IPS-11a (cell line): ENCODE measurements at regions not wholly inside any gene's neighbourhood (a gene's known extent, or its start where the extent isn't known, plus 50 kb on each side); places are given as distances from the start of the nearest gene placed in this dataset.
"Not testable (repeated sequence)": the region's sequence is repeated elsewhere in the genome, so short reads cannot be mapped to it uniquely, and the experiment has no call there.

ENCODE experiments used
- H3K4me3 ChIP-seq: one replicate; pipeline ENCODE4 v1.5.1; 2013; ENCODE audit warnings: low read depth, low read length, control low read depth

DNA sequence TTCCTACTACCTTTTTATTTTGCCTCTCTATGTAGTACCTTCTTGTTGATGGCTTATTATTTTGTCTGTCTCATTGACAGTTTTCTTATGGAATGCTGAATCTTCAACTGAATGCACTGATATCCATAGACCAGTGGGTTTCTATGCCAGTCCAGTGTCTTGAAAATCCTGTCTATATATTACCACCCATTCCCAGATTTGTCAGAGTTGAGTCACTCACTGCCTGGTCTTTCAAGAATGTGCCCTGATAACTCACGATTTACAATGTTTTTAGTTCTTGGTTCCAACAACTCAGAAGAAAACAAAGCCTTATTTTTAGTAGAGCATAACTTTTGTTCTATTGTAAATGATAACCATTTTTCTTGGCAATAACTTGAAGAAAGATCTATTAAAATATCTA lies 606.0 kb upstream of the PITX2 start:
- no peak overlapping the region for H3K4me3 ChIP-seq

DNA sequence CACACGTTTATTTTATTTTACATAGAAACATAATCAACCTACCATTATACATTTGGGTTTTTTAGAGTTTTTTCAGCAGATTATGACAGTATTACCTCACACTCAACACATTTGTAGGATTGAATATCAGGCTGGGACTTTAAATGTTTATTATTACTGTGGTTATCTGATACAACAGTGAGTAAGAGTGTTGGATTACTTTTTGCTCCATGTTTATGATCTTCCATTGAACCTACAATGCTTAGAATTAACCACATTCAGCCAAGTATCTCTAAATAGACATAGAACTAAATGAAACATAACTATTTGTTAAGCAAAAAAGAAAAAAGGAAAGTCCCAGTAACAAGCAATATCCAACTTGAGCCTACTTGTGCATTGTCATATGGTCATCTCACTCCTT lies 607.4 kb upstream of the PITX2 start:
- no peak overlapping the region for H3K4me3 ChIP-seq

DNA sequence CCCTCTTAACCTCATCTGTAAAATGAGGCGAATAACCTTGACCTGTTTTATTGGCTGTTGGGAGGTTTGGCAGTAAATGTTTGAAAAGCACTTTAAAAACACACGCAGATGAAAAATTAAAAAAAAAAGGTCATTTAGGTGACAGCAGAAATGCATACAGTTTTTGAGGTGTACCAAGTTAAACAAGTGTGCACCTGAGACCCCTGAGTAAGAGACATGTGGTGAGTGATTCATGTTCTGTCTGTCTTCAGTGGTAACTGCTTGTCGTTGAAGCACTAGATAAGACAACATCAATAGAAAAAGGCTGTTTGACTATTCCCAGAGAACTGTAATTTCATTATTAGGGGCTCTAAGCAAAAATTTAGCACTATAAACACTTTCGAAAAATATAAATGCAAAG lies 608.4 kb upstream of the PITX2 start:
- no peak overlapping the region for H3K4me3 ChIP-seq

DNA sequence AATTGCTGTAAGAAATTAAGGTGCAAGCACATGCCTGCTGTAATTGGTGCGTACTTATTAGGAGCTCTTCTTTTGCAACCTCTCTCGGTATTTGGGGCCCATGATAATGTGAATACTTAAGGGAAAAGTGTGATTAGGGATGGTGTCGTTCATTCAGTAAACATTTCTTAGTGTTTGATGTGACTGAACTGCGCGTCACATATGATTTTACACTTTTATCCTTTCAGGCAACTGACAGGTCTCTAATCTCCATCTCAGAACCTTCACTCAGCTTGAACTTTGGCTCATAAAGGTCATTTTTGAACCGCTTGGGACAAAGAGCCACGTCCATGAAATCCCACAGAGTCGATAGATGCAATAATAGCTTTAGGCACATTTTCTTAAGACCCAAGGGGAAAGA lies 612.1 kb upstream of the PITX2 start:
- H3K4me3 ChIP-seq: no peak overlapping the region

DNA sequence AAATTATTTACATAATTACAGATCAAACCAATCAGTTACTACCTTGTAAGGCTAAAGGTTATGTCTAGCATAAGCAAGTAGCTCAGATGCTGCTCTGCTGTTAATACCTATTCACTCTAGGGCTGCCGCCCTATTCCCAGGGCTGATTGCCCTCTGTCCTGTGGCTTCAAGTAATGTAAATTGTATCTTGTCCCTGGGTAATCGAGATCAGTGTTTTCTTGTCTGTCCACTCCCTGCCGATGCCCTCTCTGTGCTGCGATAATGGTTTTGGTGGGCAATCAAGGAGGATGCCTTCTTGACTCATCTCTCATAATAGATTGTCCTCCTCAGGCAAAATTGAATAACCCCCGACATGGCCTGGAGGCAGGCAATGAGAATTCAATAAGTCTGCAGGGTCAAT lies 641.0 kb upstream of the PITX2 start:
- no peak overlapping the region for H3K4me3 ChIP-seq

DNA sequence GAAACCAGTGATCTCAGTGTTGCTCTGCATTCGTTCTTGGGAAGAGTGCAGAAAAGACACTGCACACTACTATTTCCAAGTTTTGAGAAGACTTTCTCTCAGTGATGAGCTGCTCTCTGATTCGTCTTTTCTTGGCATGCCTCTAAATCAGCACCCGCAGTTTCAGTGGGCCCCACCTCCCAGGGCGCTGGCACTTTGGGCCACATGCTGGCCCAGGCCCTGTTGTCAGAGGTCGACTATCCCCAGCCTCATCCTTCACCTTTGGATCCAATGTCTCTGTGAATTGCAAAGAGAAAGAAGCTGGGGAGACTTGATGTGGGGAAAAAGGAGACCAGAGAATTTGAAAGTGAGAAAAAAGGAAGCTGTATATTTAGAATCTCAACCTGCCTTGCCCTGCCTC lies 644.1 kb upstream of the PITX2 start:
- no peak overlapping the region for H3K4me3 ChIP-seq

DNA sequence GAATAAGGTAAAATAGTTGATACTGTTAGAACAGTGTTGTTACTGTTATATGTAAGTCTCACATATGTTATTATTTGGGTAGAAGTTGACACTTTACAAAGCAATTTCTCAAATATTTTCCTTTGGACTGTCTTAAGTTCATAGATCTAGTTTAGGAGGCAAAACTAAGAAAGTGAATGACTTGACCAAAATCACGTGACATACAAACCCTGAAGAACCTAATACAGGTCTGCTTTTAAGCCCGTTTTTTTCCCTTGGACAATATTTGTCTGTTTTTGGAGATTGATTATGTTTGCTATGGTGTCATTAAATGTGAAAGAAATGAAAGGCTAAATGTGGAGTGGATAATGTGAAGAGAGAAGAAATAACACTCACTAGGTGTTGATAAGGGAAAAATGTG lies 644.9 kb upstream of the PITX2 start:
- H3K4me3 ChIP-seq: no peak overlapping the region

DNA sequence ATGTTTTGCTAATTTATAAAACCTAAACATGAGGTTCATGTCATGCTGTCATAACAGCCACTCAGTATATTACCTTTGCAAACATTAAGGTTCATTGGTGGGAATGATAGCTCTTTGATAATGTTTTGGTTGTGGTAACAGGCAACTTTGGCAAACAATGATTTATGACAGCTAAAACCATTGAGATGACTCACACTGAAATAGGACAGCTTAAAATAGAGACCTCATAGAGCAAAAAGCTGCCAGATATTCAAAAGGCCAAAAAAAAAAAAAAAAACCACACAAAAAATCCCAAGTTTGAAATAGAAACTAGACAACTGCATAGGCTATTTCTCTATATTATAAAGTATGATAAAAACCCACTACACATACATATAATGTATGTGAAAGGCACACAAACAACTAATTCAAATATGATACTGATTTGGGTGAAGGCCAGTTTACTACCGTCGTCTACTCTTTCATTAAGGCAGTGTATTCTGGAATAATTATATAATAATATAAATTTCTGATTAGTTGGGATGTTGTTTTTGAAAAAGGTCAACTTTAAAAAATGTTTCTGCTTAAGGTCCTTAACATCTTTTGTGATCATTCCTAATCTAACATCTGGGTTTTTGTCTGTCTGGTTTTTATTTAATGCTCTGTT lies 646.0 kb upstream of the PITX2 start:
- no peak overlapping the region for H3K4me3 ChIP-seq

DNA sequence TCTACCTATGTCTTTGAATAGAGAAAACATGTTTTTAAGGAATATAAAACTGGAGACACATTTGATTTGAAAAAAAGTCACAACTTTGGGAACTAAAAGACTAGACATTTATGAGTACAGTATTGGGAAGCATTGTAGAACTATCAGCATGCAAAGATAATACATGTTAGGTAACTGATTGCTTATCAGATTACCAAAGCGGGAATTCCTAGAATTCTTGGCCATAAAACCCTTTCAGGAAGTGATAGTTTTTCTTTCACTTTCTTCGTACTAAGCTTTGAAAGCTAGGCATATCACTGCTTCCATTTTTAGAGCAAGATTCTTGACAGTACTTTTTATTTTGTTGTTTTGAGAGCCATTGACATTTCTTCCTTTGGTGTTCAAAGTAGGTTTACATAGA lies 646.6 kb upstream of the PITX2 start:
- no peak overlapping the region for H3K4me3 ChIP-seq

DNA sequence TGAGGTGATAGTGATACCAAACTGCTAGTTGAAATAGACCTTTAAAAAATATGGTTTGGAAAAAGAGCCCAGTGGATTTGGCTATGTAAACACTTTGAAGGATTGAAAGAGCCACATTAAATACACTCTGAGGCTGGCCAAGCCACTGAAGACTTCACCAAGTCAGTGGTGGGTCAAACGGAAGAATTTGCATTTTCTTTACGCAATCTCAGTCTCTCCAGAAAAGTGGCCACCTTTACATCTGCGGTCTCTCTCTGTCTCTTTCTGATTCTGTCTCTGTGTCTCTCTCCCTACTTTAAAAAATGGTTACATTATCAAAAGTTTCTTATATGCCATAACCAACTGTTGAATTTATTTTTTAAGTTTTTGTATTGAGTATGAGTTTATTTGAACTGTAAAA lies 651.2 kb upstream of the PITX2 start:
- no peak overlapping the region for H3K4me3 ChIP-seq

DNA sequence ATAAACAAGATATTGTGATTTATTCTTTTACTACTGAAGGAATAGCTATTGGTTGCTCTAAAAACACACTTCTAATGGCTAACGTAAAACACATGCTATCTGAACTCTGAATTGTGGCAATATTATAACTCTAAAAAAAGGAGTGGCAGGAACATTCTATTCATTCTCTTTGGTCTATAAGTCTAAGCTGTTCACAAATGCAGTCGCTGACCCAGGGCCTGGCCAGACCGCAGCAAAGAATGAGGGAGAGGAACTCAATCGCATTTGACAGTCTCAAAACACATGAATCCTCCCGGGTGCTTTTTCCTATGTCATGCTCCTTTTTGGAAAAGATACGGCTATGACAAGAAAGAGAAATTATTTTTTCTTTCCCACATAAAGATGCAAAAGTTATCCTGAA lies 651.6 kb upstream of the PITX2 start:
- H3K4me3 ChIP-seq: no peak overlapping the region

DNA sequence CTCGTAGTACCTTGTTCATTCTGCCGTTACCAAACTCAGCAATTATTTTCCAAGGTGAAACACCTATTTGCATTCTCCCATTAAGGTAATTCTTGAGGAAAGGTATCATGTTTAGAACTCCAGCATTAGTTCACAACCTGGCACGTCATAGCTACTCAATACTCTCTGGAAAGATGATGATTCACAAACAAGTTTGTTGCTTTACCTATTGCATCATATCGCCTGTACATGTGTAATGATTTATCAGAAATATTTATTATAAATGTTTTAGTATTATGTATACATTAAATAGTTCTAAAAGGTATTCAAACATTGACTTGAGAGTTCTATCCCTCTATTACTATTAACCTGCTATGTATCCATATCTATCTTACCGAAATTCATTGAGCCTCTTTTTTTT lies 658.3 kb upstream of the PITX2 start:
- H3K4me3 ChIP-seq: no peak overlapping the region

DNA sequence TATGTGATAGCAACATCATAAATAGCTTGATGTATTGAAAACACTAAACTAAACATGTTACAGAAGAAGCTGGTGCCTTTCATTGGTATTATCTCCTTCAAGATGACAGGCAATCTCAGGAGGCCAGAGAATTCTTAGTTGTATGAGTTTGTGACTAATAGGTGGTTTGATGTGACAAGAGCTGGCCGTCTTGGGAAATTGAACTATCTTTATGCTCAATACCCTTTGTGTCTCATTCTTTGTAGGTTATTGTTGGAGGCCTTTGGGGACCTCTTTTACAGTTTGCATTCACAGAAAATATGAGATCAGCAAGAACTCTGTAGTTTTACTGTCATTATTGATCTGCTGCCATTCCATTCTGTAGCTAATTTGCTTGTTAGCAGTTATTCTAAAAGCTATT lies 659.2 kb upstream of the PITX2 start:
- H3K4me3 ChIP-seq: no peak overlapping the region

DNA sequence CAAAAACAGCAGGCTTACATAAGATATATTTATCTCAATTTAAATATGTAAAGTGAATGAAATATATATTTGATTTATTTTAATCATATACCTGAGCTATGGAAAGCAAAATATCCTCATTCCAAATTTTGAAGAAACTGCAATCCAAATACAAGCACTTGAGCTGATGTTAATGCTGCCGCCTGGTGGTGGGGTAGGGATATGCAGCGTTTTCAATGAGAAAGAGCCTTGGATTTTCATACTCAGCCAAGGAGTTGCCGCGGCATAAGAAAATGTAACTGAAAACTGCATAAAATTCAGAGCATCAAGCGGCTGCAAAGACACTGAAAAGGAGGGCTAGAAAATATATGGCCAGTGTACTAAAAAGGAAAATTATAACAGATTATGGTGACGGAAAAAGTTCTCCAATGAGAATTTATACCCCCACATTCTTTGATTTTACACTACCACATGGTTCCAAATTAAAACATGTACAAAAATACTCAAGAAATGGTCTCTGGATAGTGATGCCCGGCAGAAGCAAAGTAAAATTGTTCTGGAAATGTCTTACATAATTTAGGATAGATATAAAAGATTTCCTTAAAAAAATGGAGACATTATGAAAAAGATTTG lies 660.3 kb upstream of the PITX2 start:
- no peak overlapping the region for H3K4me3 ChIP-seq

DNA sequence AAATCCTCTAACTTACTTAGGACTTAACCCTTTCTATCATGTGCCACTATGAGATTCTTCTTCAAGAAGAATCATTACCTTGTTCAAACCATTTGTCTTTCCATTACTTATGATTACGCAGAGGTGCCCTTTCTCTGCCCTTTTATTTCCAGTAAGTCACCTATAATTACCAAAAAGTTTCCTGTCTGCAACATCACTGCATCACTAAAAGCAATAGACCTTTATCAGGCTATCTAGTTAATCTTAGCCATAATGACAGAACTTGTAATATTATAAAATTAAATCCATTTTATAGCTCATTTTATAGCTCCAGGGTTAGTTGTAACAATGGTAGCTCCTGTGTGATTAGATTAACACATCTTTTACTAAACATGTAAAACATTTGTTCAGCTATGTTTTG lies 673.6 kb upstream of the PITX2 start:
- H3K4me3 ChIP-seq: no peak overlapping the region

DNA sequence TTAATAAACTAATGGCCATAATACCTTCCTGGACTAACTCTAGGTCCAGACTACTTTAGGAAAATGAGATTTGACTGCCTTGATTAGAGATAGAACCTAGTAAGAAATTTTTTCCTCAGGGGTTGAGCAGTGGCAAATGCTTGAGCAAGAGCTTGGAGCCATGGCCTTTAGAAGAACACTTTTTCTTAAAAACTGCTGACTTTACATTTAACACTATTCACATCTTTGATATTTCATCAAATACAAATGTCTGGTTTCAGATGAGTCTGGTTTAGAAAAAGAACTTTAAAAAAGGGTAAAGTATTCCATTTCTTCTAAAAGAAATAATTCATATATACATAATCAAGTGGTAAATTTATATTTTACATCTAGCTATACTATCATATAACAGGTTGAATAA lies 680.9 kb upstream of the PITX2 start:
- no peak overlapping the region for H3K4me3 ChIP-seq

DNA sequence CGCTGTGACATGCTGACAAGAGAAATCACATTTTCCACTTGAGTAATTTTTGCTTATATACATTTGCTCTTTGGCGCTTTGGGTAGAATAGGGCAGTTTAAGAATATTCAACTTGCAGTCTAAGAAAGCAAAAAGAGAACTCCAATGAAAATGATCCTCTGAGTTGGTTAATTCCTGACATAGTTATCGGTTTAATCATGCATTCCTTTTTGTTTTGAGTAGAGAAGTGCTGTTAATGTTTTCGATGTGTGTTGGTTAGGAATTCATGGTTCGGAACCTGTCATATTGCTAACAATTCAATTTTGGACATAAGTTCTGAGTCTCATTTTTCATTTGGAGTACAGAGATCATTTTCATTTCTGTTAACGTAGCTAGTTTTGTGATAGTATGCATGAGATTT lies 700.6 kb upstream of the PITX2 start:
- no peak overlapping the region for H3K4me3 ChIP-seq

DNA sequence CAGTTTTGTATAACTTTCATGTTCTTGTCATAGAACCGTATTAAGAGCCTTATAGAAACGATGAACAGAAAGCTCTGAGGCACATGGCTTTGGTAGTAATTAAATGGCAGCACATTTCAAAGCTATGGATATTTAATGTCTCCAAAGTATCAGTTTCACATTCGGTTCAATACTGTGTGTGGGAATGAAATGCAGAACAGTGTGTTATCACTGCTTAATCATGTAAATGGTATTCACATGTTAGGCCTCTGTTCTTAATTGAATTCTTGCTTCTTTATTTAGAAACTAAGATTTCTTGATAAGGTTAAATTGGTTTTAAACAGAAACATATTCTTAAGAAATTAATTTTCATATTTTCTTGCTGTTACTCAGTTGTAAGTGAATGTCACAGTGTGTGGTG lies 701.0 kb upstream of the PITX2 start:
- no peak overlapping the region for H3K4me3 ChIP-seq

DNA sequence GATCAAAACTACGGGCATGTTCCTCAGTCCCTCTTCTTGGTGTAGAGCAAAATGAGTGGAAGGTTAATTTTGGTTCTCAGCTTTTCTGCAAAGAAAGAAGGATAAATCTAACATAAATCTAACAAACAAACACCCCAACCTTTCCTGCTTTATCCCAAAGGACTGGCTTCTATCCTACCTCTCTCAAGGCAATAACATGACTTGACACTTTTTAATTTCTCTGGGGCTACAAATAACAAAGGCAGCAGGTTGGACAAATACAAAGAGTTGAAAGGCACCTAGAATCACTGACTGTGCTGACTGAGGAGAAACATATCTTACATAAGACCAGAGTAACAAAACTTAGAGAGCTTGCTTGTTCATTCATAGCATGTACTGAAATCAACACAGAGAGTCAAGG lies 703.6 kb upstream of the PITX2 start:
- no peak overlapping the region for H3K4me3 ChIP-seq

DNA sequence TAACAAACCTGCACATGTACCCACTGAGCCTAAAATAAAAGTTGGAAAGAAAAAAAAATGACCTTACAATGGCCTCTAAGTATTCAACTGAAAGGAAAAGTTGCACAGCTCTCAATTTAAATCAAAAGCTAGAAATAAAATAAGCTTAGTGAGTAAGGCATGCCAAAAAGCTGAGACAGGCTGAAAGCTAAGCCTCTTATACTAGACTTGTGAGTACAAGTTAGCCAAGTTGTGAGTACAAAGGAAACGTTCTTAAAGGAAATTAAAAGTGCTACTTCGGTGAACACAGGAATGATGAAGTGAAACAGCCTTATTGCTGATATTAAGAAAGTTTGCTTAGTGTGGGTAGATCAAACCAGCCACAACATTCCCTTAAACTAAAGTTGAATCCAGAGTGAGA lies 707.9 kb upstream of the PITX2 start:
- H3K4me3 ChIP-seq: no peak overlapping the region

DNA sequence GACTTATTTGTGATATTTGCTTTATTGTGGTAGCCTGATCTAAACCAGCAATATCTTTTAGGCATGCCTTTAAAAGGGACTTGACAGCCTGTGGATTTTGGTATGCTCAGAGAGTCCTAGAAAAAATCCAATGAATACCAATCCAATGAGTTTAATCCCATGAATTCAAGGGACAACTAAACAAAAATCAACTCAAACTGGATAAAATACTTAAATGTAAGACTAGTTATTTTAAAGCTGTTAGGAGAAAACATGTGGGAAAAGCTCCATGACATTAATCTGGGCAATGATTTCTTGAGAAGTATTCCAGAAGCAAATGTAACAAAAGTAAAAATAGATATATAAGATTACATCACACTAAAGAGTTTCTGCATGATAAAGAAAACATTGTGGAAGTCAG lies 711.5 kb upstream of the PITX2 start:
- H3K4me3 ChIP-seq: no peak overlapping the region

DNA sequence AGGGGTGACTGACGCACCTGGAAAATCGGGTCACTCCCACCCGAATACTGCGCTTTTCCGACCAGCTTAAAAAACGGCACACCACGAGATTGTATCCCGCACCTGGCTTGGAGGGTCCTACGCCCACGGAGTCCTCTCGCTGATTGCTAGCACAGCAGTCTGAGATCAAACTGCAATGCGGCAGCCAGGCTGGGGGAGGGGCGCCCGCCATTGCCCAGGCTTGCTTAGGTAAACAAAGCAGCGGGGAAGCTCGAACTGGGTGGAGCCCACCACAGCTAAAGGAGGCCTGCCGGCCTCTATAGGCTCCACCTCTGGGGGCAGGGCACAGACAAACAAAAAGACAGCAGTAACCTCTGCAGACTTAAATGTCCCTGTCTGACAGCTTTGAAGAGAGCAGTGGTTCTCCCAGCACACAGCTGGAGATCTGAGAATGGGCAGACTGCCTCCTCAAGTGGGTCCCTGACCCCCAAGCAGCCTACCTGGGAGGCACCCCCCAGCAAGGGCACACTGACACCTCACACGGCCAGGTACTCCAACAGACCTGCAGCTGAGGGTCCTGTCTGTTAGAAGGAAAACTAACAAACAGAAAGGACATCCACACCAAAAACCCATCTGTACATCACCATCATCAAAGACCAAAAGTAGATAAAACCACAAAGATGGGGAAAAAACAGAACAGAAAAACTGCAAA lies 714.5 kb upstream of the PITX2 start:
- H3K4me3 ChIP-seq: not testable (repeated sequence)

DNA sequence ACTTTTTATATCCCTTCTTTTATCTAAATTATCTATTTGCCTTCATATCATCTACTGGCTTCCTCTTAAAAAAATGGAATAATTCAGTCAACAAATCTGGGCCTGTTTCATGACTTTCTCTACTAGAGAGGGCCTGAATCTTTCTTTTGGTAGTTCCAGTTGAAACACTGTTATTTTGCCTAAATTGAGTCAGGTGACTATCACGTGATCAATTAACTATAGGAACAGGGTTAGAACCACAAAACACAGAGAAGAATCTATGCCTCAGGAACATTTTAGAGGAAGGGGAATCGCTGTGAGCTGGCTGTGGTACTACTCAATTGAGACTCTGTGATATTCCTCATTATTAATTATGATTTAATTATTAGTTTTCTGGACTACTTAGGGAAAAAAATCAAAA lies 736.7 kb upstream of the PITX2 start:
- H3K4me3 ChIP-seq: no peak overlapping the region
